ENCODE measurements at regions not wholly inside any gene's neighbourhood (a gene's known extent, or its start where the extent isn't known, plus 50 kb on each side); places are given as distances from the start of the nearest gene placed in this dataset.
"Not testable (repeated sequence)": the region's sequence is repeated elsewhere in the genome, so short reads cannot be mapped to it uniquely, and the experiment has no call there.

DNA sequence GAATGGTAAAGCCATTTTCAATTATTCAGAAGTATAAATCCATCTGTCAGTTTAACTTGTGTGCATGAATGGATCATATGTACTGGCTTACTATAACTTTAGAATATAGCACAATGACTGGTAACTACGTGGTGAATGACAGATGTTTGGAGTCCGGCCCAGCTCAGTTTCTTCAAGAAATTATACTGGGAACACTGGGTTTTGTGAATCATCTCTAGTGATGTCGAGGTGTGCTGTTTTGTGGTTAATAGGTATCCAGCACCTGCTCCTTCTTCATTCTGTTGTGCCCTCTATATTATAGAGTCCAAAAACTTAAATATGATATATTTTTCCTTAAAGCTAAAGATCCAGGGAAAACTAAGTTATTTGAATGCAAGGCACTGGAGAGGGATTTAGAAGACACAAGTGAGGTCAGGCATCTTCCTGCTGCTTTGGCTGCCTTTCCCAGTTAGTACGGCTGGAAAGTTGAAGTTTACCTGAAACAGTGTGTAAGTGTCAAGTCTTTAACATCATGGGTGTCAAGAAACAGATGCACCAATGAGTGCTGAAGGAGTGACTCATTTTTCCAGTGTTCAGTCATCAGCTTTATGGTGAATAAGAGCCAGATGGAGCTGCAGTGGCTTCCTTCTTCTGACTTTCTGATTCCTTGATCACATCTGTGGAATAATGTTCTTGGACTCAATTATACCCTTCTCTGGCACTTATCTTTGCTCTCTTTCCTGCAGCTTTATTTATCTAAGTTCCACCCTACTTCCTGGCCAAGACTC lies 1079.5 kb upstream of the CELF4 start:
- ATAC-seq (replicated peaks in 1 of 4) (no peak), DNase-seq (no peak)
- WGBS (ENCODE audit: insufficient coverage): 78% methylated on average over 1 of the region's 4 CpGs
- no peaks in the 10 kb centered on the region for H3K4me1 ChIP-seq (ENCODE audit: control insufficient read depth in 1 of 2, extremely low read depth in 1 of 2, insufficient read depth in 2 of 2, low read length in 2 of 2)
- H3K36me3 ChIP-seq (ENCODE audit: control insufficient read depth in 2 of 2, extremely low read depth in 1 of 2, insufficient read depth in 1 of 2, low read length in 1 of 2): no peaks in the 10 kb centered on the region
- Mint-ChIP-seq H3K4me3 (no peak overlapping the region), H3K9me3 (peaks cover 0 to 10% (median 3%) of the 10 kb centered on the region in 3 donors), H3K27me3 (no peaks in the 10 kb centered on the region), H3K27ac (no peak overlapping the region), H3K36me3 (no peaks in the 10 kb centered on the region), H3K4me1 (no peaks in the 10 kb centered on the region)
- H3K27ac ChIP-seq (ENCODE audit: low read length): no peak overlapping the region
- H3K9me3 ChIP-seq: no peaks in the 10 kb centered on the region
- ChIA-PET CTCF (no interaction called here), POLR2A (no interaction called here)
- no peak overlapping the region for H3K4me3 ChIP-seq (ENCODE audit: control insufficient read depth in 1 of 2, extremely low read depth in 1 of 2, low read length in 1 of 2)
- no peaks in the 10 kb centered on the region for H3K27me3 ChIP-seq (replicated peaks in 1 of 2; ENCODE audit: control insufficient read depth in 2 of 2, extremely low read depth in 1 of 2, insufficient read depth in 2 of 2, low read length in 1 of 2)

DNA sequence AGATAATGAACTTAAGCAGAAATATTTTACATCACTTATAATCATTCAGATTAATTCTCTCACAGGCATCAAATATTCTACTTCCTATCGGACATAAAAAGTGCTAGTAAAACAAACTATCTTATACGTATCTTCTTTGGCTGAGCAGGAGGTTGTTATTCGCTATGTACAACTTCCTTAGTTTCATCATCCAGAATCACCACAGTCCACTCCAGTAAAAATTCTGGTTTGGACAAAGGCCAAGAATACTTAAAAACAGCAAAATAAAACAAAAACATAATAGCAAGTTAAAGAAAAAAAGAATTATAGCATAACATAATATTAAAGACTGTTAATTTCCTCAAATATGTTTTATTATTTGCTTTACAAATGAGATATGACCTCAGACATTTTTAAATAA lies 1077.1 kb upstream of the CELF4 start:
- ATAC-seq (replicated peaks in 1 of 4) (no peak), DNase-seq (no peak)
- Mint-ChIP-seq H3K4me3 (no peak overlapping the region), H3K9me3 (peaks cover 13 to 21% (median 13%) of the 10 kb centered on the region in 3 donors), H3K27me3 (no peaks in the 10 kb centered on the region), H3K27ac (no peak overlapping the region), H3K4me1 (no peaks in the 10 kb centered on the region), H3K36me3 (no peaks in the 10 kb centered on the region)
- no peaks in the 10 kb centered on the region for H3K27me3 ChIP-seq (replicated peaks in 1 of 2; ENCODE audit: control insufficient read depth in 2 of 2, extremely low read depth in 1 of 2, insufficient read depth in 2 of 2, low read length in 1 of 2)
- no peaks in the 10 kb centered on the region for H3K4me1 ChIP-seq (ENCODE audit: control insufficient read depth in 1 of 2, extremely low read depth in 1 of 2, insufficient read depth in 2 of 2, low read length in 2 of 2)
- ChIA-PET POLR2A (no interaction called here), CTCF (no interaction called here)
- H3K4me3 ChIP-seq (ENCODE audit: control insufficient read depth in 1 of 2, extremely low read depth in 1 of 2, low read length in 1 of 2): no peak overlapping the region
- H3K36me3 ChIP-seq (ENCODE audit: control insufficient read depth in 2 of 2, extremely low read depth in 1 of 2, insufficient read depth in 1 of 2, low read length in 1 of 2): no peaks in the 10 kb centered on the region
- H3K27ac ChIP-seq (ENCODE audit: low read length): no peak overlapping the region
- no peaks in the 10 kb centered on the region for H3K9me3 ChIP-seq
- no CpG with 5 or more reads among the region's 3 CpGs for WGBS (ENCODE audit: insufficient coverage)

- H3K27me3 Mint-ChIP-seq; H3K9me3 ChIP-seq; H3K36me3 Mint-ChIP-seq; ATAC-seq (replicated peaks in 1 of 4); H3K36me3 ChIP-seq (ENCODE audit: control insufficient read depth in 2 of 2, extremely low read depth in 1 of 2, insufficient read depth in 1 of 2, low read length in 1 of 2); H3K4me1 ChIP-seq (ENCODE audit: control insufficient read depth in 1 of 2, extremely low read depth in 1 of 2, insufficient read depth in 2 of 2, low read length in 2 of 2); H3K27me3 ChIP-seq (replicated peaks in 1 of 2; ENCODE audit: control insufficient read depth in 2 of 2, extremely low read depth in 1 of 2, insufficient read depth in 2 of 2, low read length in 1 of 2); H3K27ac Mint-ChIP-seq; H3K4me3 Mint-ChIP-seq; H3K4me3 ChIP-seq (ENCODE audit: control insufficient read depth in 1 of 2, extremely low read depth in 1 of 2, low read length in 1 of 2); DNase-seq; H3K27ac ChIP-seq (ENCODE audit: low read length); POLR2A ChIA-PET; H3K4me1 Mint-ChIP-seq: not testable (repeated sequence)
- H3K9me3 Mint-ChIP-seq: peaks cover 13 to 21% (median 15%) of the 10 kb centered on the region in 3 donors
- 78% methylated on average over 7 of the region's 9 CpGs for WGBS (ENCODE audit: insufficient coverage)
- CTCF ChIA-PET: interaction anchor here in 1 of 2 donors (0.6 kb wide), 1 partner anchor 8 kb away, joined by 5 read pairs; no protein-coding TSS in a partner anchor
These were observed 1074.1 kb upstream of the CELF4 start for GRCh38 chr18:38639700-38640099.

GRCh38 chr18:38635709-38636430 lies 1070.3 kb upstream of the CELF4 start:
- Mint-ChIP-seq H3K4me1 (no peaks in the 10 kb centered on the region), H3K36me3 (no peaks in the 10 kb centered on the region), H3K4me3 (no peak overlapping the region), H3K27me3 (no peaks in the 10 kb centered on the region), H3K27ac (no peak overlapping the region), H3K9me3 (peaks cover 13 to 16% (median 15%) of the 10 kb centered on the region in 3 donors)
- POLR2A ChIA-PET: no interaction called here
- Histone ChIP-seq H3K4me3 (ENCODE audit: control insufficient read depth in 1 of 2, extremely low read depth in 1 of 2, low read length in 1 of 2) (no peak overlapping the region), H3K27me3 (replicated peaks in 1 of 2; ENCODE audit: control insufficient read depth in 2 of 2, extremely low read depth in 1 of 2, insufficient read depth in 2 of 2, low read length in 1 of 2) (no peaks in the 10 kb centered on the region), H3K27ac (ENCODE audit: low read length) (no peak overlapping the region), H3K4me1 (ENCODE audit: control insufficient read depth in 1 of 2, extremely low read depth in 1 of 2, insufficient read depth in 2 of 2, low read length in 2 of 2) (no peaks in the 10 kb centered on the region), H3K9me3 (no peaks in the 10 kb centered on the region), H3K36me3 (ENCODE audit: control insufficient read depth in 2 of 2, extremely low read depth in 1 of 2, insufficient read depth in 1 of 2, low read length in 1 of 2) (no peaks in the 10 kb centered on the region)
- ATAC-seq (replicated peaks in 1 of 4) (no peak), DNase-seq (no peak)
- CTCF ChIA-PET: no interaction called here

GRCh38 chr18:38634117-38634516 lies 1068.5 kb upstream of the CELF4 start:
- H3K27me3 Mint-ChIP-seq: no peaks in the 10 kb centered on the region
- ChIA-PET POLR2A (no interaction called here), CTCF (interaction anchor here in 1 of 2 donors (1.2 kb wide), 1 partner anchor 90 kb away, joined by 8 read pairs; no protein-coding TSS in a partner anchor)
- H3K4me3 Mint-ChIP-seq: no peak overlapping the region
- ATAC-seq (replicated peaks in 1 of 4): no peak
- no peaks in the 10 kb centered on the region for H3K27me3 ChIP-seq (replicated peaks in 1 of 2; ENCODE audit: control insufficient read depth in 2 of 2, extremely low read depth in 1 of 2, insufficient read depth in 2 of 2, low read length in 1 of 2)
- H3K4me1 Mint-ChIP-seq: no peaks in the 10 kb centered on the region
- no peaks in the 10 kb centered on the region for H3K36me3 ChIP-seq (ENCODE audit: control insufficient read depth in 2 of 2, extremely low read depth in 1 of 2, insufficient read depth in 1 of 2, low read length in 1 of 2)
- H3K27ac ChIP-seq (ENCODE audit: low read length): no peak overlapping the region
- H3K4me3 ChIP-seq (ENCODE audit: control insufficient read depth in 1 of 2, extremely low read depth in 1 of 2, low read length in 1 of 2): no peak overlapping the region
- DNase-seq: no peak
- no peaks in the 10 kb centered on the region for H3K4me1 ChIP-seq (ENCODE audit: control insufficient read depth in 1 of 2, extremely low read depth in 1 of 2, insufficient read depth in 2 of 2, low read length in 2 of 2)
- H3K36me3 Mint-ChIP-seq: no peaks in the 10 kb centered on the region
- WGBS (ENCODE audit: insufficient coverage): 45% methylated on average over 2 of the region's 2 CpGs
- H3K9me3 ChIP-seq: no peaks in the 10 kb centered on the region
- H3K27ac Mint-ChIP-seq: no peak overlapping the region
- H3K9me3 Mint-ChIP-seq: peaks cover 8 to 12% (median 9%) of the 10 kb centered on the region in 3 donors

DNA sequence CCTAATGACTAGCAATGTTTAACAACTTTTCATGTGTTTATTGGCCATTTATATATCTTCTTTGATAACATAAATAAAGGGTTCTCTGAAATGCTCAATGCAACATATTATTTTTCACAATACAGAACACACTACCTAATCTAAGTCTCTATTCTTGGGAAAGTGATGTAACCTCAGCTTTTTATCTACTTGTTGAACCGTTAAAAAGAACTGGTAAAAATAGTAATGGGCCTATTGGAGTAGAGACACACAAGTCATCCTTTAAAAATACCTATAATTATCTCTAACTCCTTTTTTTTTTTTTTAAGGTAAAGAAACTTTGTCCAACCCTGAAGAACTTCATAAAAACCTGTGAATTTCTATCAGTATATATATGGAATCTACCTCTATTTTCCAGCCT lies 1067.7 kb upstream of the CELF4 start:
- POLR2A ChIA-PET: no interaction called here
- DNase-seq: no peak
- H3K4me3 ChIP-seq (ENCODE audit: control insufficient read depth in 1 of 2, extremely low read depth in 1 of 2, low read length in 1 of 2): no peak overlapping the region
- no peaks in the 10 kb centered on the region for H3K9me3 ChIP-seq
- H3K36me3 Mint-ChIP-seq: no peaks in the 10 kb centered on the region
- no peaks in the 10 kb centered on the region for H3K4me1 Mint-ChIP-seq
- no peak for ATAC-seq (replicated peaks in 1 of 4)
- no peaks in the 10 kb centered on the region for H3K36me3 ChIP-seq (ENCODE audit: control insufficient read depth in 2 of 2, extremely low read depth in 1 of 2, insufficient read depth in 1 of 2, low read length in 1 of 2)
- H3K27ac ChIP-seq (ENCODE audit: low read length): no peak overlapping the region
- no peak overlapping the region for H3K4me3 Mint-ChIP-seq
- CTCF ChIA-PET: interaction anchor here in 1 of 2 donors (1.2 kb wide), 1 partner anchor 91 kb away, joined by 8 read pairs; no protein-coding TSS in a partner anchor
- no peaks in the 10 kb centered on the region for H3K27me3 Mint-ChIP-seq
- no peaks in the 10 kb centered on the region for H3K27me3 ChIP-seq (replicated peaks in 1 of 2; ENCODE audit: control insufficient read depth in 2 of 2, extremely low read depth in 1 of 2, insufficient read depth in 2 of 2, low read length in 1 of 2)
- H3K9me3 Mint-ChIP-seq: peaks cover 2 to 6% (median 4%) of the 10 kb centered on the region in 3 donors
- no CpG with 5 or more reads among the region's 1 CpG for WGBS (ENCODE audit: insufficient coverage)
- H3K4me1 ChIP-seq (ENCODE audit: control insufficient read depth in 1 of 2, extremely low read depth in 1 of 2, insufficient read depth in 2 of 2, low read length in 2 of 2): no peaks in the 10 kb centered on the region
- no peak overlapping the region for H3K27ac Mint-ChIP-seq

Data from T-cell (primary cell).